ENCODE measurements at regions not wholly inside any gene's neighbourhood (a gene's known extent, or its start where the extent isn't known, plus 50 kb on each side); places are given as distances from the start of the nearest gene placed in this dataset.

GRCh38 chr1:73770109-73770905 is 427.7 kb downstream of the LRRIQ3 start:
- POLR2A ChIA-PET, result no interaction called here
- dilution Hi-C loops (cut with MboI; ENCODE audit: extremely low pct_ligation_motif_present, low sequenced_read_pairs), result no loop called here
- H3K4me1 ChIP-seq (ENCODE audit: control insufficient read depth, extremely low read depth, insufficient read depth, low read length), result no peaks in the 10 kb centered on the region

More at GRCh38 chr1:73770109-73770905, 427.7 kb downstream of the LRRIQ3 start:
- H3K27ac ChIP-seq (ENCODE audit: insufficient read depth, low read depth, low read length), result no peak overlapping the region
- no peaks in the 10 kb centered on the region for H3K79me2 ChIP-seq (ENCODE audit: control insufficient read depth, insufficient read depth, low read length)
- H3K9me3 ChIP-seq (replicated peaks; ENCODE audit: control insufficient read depth, insufficient read depth, low read length), result no peaks in the 10 kb centered on the region
- no peaks in the 10 kb centered on the region for H3K27me3 ChIP-seq (ENCODE audit: control insufficient read depth in 2 of 2, insufficient read depth in 2 of 2, low read length in 2 of 2)
- no peak overlapping the region for H3K9ac ChIP-seq (replicated peaks; ENCODE audit: extremely low read depth, insufficient read depth, low read length)
- H4K20me1 ChIP-seq (replicated peaks; ENCODE audit: control insufficient read depth, extremely low read depth, insufficient read depth, low read length), result no peaks in the 10 kb centered on the region
- no peak overlapping the region for H3K4me2 ChIP-seq (ENCODE audit: insufficient read depth, low read length)
- BruUV-seq (replicated peaks), result no TSS peak
- DNase-seq (ENCODE audit: low read depth, low spot score), result no peak
- TF ChIP-seq POLR2A (IDR thresholded peaks at IDR 0.05; ENCODE audit: low read depth, low read length) (no peak), MAX (IDR thresholded peaks at IDR 0.05; ENCODE audit: insufficient read depth, insufficient read length) (no peak), EZH2 (IDR thresholded peaks at IDR 0.05; ENCODE audit: borderline replicate concordance, low read depth, low read length, severe bottlenecking) (no peak), JUN (IDR thresholded peaks at IDR 0.05; ENCODE audit: borderline replicate concordance, insufficient read depth, insufficient read length, low read depth) (no peak), FOS (IDR thresholded peaks at IDR 0.05; ENCODE audit: borderline replicate concordance, insufficient read depth, low read length) (no peak), POLR2AphosphoS5 (IDR thresholded peaks at IDR 0.05; ENCODE audit: insufficient read depth, low read depth, low read length) (no peak), GATA2 (IDR thresholded peaks at IDR 0.05; ENCODE audit: insufficient read depth, insufficient read length, low read depth, low read length) (no peak), CTCF (IDR thresholded peaks at IDR 0.05; ENCODE audit: extremely low read depth in 1 of 2, insufficient read depth in 1 of 2, low read depth in 1 of 2, low read length in 2 of 2) (no peak), MYC (IDR thresholded peaks at IDR 0.05; ENCODE audit: low read depth, low read length) (no peak)
- no peak overlapping the region for H2AFZ ChIP-seq (ENCODE audit: low read depth, low read length)
- no peaks in the 10 kb centered on the region for H3K36me3 ChIP-seq (ENCODE audit: control insufficient read depth in 2 of 2, extremely low read depth in 1 of 2, insufficient read depth in 2 of 2, low read length in 2 of 2)
- no peaks in the 10 kb centered on the region for H3K9me1 ChIP-seq (replicated peaks; ENCODE audit: control insufficient read depth, extremely low read depth, insufficient read depth, low read length)
- no peak overlapping the region for H3K4me3 ChIP-seq (replicated peaks in 1 of 3; ENCODE audit: insufficient read depth in 1 of 3, low read depth in 1 of 3, low read length in 3 of 3)
- intact Hi-C loops (cut with micrococcal nuclease), result no loop called here
- no peak for FAIRE-seq
- CTCF ChIA-PET, result no interaction called here

Measured in endothelial cell of umbilical vein (primary cell).